GM13977 (cell line): ENCODE measurements at regions not wholly inside any gene's neighbourhood (a gene's known extent, or its start where the extent isn't known, plus 50 kb on each side); places are given as distances from the start of the nearest gene placed in this dataset.

Experiments
- DNase-seq: peaks from one replicate; pipeline ENCODE4 v3.0.0; 2012; ENCODE audit warnings: low spot score
- in situ Hi-C: fragments of 300-500 bp; cut with MboI; formaldehyde crosslinking; loops from one replicate; pipeline ENCODE4 v1.12.0; 2022; ENCODE audit warnings: low sequenced_read_pairs, low pct_unique_long_range_greater_than_20kb, mixed read lengths, inconsistent platforms; ENCODE audit not compliant: unreplicated experiment
- TF ChIP-seq, protein P1 (sequence below): IDR thresholded peaks from 2 replicates; pipeline ENCODE4 v1.5.1; 2012; ENCODE audit warnings: mild to moderate bottlenecking, control low read depth; ENCODE audit not compliant: insufficient read depth; ENCODE audit errors: extremely low read depth, missing control alignments

GRCh38 chr13:42392716-42393572 lies 121.0 kb downstream of the AKAP11 start:
- no peak for DNase-seq
- TF ChIP-seq, protein P1, sequence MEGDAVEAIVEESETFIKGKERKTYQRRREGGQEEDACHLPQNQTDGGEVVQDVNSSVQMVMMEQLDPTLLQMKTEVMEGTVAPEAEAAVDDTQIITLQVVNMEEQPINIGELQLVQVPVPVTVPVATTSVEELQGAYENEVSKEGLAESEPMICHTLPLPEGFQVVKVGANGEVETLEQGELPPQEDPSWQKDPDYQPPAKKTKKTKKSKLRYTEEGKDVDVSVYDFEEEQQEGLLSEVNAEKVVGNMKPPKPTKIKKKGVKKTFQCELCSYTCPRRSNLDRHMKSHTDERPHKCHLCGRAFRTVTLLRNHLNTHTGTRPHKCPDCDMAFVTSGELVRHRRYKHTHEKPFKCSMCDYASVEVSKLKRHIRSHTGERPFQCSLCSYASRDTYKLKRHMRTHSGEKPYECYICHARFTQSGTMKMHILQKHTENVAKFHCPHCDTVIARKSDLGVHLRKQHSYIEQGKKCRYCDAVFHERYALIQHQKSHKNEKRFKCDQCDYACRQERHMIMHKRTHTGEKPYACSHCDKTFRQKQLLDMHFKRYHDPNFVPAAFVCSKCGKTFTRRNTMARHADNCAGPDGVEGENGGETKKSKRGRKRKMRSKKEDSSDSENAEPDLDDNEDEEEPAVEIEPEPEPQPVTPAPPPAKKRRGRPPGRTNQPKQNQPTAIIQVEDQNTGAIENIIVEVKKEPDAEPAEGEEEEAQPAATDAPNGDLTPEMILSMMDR, result no peak
- in situ Hi-C loops, result no loop called here

GRCh38 chr13:42393573-42394360 lies 121.8 kb downstream of the AKAP11 start:
- no peak for DNase-seq
- in situ Hi-C loops, result no loop called here
- TF ChIP-seq, protein P1, result no peak

DNA sequence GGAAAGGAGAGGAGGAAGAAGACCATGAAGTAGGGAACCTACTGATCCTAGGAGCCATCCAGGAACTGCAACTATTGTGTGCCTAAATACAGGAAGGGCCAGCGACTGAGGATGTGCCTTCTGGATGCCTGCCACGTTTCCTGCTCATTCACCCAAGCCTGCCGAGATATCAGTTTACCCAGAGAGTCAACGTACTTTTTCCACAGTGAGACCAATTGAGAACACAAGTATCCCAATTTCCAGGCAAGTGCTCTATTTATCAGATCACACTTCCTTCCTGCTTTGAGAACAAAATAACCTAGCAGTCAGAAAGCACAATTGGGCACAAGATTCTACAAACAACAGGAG lies 122.4 kb downstream of the AKAP11 start:
- TF ChIP-seq, protein P1, result no peak
- in situ Hi-C loops, result no loop called here
- no peak for DNase-seq

DNA sequence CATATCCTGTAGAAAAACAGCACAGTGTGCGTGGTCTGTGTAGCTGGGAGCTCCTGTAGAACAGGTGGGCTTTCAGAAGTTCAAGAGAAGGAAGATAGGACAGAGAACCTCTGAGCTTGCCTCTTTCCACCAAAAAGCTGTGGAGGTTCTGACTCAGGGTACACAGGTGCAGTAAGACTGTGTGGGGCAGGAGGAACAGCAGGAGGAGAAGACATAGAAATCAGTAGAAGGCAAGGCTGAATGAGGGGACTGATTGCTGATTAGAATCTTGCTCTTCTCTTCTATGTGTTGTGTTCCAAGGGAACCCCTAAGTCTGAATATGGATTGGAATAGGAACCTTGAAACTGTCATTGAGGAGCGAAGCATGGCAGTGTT lies 122.7 kb downstream of the AKAP11 start:
- in situ Hi-C loops, result no loop called here
- TF ChIP-seq, protein P1, result no peak

DNA sequence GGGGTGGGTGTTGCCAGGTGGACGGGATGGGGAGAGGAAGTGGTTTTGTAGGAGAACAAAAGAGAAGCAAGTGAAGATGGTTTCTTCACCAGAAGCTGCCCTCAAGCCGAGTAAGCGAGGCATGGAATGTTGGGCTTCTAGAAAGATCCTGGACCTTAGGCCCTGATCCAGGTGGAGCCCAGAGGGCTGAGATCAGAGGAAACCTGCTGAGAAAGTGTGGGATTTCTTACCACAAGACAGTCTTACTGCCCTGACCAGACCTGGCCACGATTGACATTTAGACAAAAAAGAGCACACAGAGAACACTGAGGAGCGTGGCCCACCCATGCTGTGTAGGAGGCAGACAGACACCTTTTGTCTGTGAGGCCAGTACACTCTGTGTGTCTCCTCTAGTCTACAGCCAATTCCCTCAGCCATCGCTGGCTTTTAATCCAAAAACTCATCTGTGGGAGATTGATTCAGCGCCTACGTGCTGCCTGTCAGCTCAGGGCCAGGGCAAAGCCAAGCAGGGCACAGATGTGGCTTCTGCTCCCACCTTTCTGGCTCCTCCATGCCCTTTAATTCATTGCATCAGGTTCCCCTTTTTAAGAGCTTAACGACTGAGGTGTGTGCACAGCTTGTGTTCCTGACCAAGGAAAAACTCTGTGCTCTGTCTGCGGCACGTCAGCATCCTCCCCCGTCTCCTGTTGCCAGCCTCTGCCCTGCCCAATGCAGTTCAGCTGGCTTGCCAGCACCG lies 123.3 kb downstream of the AKAP11 start:
- TF ChIP-seq, protein P1, result no peak
- in situ Hi-C loops, result no loop called here
- DNase-seq, result no peak

More for the DNA sequence above, 122.7 kb downstream of the AKAP11 start:
- no peak for DNase-seq

- TF ChIP-seq, protein P1, result no peak
- DNase-seq, result no peak
- in situ Hi-C loops, result no loop called here
Measured at GRCh38 chr13:42396501-42396900, 124.5 kb downstream of the AKAP11 start.
